NB4 (cell line): ENCODE measurements at regions not wholly inside any gene's neighbourhood (a gene's known extent, or its start where the extent isn't known, plus 50 kb on each side); places are given as distances from the start of the nearest gene placed in this dataset.

Experiments
- CTCF ChIP-seq: IDR thresholded peaks from one replicate; pipeline ENCODE4 v1.5.1; 2012; ENCODE audit warnings: low read depth, low read length
- MYC ChIP-seq: IDR thresholded peaks from 2 replicates; pipeline ENCODE4 v1.6.1; 2011; ENCODE audit warnings: low read depth, low read length
- POLR2A ChIP-seq: IDR thresholded peaks from 2 replicates; pipeline ENCODE4 v1.6.1; 2011; ENCODE audit warnings: mild to moderate bottlenecking; ENCODE audit not compliant: insufficient read length; ENCODE audit errors: extremely low read depth
- TF ChIP-seq, protein P1 (sequence below): IDR thresholded peaks from 2 replicates; pipeline ENCODE4 v1.6.1; 2011; ENCODE audit warnings: low read depth, low read length

DNA sequence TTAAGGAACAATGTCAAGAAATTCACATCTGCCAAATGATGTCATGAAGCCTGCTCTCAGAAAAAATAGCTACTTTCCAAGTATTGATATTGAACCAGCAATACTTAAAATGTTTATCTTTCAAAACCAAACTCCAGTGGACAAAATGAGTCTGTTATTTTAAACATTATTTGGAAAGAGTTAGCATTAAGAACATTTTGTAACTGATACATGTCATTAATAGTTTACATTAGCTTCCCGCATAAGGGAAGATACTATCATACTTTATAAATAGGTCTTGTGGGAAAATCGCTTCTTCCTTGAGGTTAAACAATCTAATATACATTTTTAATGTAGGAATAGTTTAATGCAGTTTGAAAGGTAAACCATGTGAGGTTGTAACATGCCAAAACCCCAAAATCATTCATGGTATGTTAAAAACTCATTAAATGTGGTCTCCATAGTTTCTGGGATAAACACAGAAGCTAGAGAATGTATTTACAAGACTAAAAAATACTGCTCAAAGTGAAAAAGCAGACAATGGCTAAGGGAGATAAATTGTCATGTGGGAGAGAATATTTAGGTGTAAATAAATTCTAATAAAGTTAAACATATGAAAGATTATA, 73.4 kb upstream of the ATP2B1 start:
- TF ChIP-seq CTCF (no peak), POLR2A (no peak), MYC (no peak)
- TF ChIP-seq, protein P1, sequence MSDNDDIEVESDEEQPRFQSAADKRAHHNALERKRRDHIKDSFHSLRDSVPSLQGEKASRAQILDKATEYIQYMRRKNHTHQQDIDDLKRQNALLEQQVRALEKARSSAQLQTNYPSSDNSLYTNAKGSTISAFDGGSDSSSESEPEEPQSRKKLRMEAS, result no peak
